ENCODE measurements at regions not wholly inside any gene's neighbourhood (a gene's known extent, or its start where the extent isn't known, plus 50 kb on each side); places are given as distances from the start of the nearest gene placed in this dataset.

DNA sequence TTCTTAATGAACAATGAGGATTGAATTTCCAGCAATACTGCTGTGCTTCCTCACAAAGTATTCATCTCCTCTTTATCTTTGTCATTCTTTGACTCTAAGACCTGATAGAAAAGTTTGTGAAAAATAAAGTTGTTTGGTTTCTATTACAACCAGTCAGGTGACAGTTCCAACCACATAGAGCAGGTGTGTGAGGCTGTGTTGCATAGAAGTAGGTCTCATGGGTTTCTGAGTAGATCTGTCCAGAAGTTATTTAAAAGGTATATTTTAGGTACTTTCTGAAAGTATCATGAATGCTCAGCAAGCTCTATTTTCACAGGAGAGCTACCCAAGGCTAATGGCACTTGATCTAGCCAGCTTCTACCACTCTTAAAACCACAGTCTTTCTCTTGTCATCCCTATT lies 637.0 kb downstream of the DNAH5 start:
- TF ChIP-seq POLR2A (IDR thresholded peaks at IDR 0.05; ENCODE audit: extremely low read depth, insufficient read length) = no peak
- TF ChIP-seq, protein P1, sequence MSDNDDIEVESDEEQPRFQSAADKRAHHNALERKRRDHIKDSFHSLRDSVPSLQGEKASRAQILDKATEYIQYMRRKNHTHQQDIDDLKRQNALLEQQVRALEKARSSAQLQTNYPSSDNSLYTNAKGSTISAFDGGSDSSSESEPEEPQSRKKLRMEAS (IDR thresholded peaks at IDR 0.05; ENCODE audit: low read depth, low read length) = no peak
